ENCODE measurements at regions not wholly inside any gene's neighbourhood (a gene's known extent, or its start where the extent isn't known, plus 50 kb on each side); places are given as distances from the start of the nearest gene placed in this dataset.
"Not testable (repeated sequence)": the region's sequence is repeated elsewhere in the genome, so short reads cannot be mapped to it uniquely, and the experiment has no call there.

DNA sequence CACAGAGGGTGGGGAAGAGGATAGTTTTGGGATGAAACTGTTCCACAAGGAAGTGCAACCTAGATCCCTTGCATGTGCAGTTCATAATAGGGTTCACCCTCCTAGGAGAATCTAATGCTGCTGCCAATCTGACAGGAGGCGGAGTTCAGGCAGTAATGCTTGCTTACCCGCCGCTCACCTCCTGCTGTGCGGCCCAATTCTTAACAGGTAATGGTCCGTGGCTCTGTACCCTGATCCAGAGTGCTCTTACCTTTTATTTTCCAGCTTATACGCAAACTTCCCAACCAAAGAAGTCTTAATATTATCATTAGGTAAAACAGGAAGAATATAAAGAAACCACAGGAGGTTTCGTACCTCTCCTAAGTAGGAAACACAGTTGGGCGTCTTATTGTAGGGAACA is 82.7 kb upstream of the CD302 start:
- DNase-seq: no peak

DNA sequence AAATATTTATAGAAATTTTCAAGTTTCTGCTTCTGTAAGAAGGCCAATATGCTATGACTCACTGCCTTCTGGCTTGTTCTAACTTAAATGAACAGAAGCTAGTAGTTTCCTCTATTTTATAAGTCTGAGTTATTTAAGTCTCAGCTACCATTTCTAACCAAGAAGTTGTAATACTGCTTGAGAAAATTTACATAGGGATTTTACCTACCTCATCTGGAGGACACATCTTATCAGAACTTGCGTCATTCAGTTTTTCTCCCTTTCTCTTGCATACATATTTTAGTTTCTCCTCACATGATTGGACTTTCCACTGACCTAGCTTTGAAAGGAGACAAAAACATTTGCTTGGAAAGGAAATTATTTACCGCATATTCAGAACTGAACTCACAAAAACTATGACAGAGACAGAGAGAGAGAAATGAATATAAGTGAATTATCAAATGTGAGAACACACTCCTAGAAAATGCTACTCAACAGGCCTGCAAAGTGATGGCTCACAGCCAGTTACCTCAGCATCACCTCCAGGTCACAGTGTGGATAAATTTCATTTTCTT is 81.1 kb upstream of the CD302 start:
- no peak for DNase-seq

GRCh38 chr2:159875083-159875482 is 77.1 kb upstream of the CD302 start:
- no peak for DNase-seq

- DNase-seq: no peak
These were observed 75.2 kb upstream of the CD302 start for GRCh38 chr2:159873258-159873657.

- DNase-seq: no peak
These were observed 74.3 kb upstream of the CD302 start for GRCh38 chr2:159872353-159872752.

DNA sequence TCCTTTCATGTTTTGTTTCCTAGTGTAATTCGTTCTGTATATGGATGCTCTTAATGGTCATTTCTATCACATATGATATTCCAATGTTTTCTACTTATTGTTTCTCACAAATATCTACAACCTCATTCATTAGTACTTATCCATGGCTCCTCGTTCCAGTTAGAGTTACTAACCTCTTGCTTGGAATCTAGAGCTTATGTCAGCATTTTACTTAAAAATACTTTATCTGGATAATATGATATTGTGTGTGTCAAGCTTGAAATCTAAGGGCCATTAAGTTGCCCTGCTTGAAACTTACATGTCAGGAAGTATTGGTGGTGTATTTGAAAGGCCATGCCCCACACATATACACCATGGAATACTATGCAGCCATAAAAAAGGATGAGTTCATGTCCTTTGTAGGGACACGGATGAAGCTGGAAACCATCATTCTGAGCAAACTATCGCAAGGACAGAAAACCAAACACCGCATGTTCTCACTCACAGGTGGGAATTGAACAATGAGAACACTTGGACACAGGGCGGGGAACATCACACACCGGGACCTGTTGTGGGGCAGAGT is 70.7 kb upstream of the CD302 start:
- DNase-seq: not testable (repeated sequence)

DNA sequence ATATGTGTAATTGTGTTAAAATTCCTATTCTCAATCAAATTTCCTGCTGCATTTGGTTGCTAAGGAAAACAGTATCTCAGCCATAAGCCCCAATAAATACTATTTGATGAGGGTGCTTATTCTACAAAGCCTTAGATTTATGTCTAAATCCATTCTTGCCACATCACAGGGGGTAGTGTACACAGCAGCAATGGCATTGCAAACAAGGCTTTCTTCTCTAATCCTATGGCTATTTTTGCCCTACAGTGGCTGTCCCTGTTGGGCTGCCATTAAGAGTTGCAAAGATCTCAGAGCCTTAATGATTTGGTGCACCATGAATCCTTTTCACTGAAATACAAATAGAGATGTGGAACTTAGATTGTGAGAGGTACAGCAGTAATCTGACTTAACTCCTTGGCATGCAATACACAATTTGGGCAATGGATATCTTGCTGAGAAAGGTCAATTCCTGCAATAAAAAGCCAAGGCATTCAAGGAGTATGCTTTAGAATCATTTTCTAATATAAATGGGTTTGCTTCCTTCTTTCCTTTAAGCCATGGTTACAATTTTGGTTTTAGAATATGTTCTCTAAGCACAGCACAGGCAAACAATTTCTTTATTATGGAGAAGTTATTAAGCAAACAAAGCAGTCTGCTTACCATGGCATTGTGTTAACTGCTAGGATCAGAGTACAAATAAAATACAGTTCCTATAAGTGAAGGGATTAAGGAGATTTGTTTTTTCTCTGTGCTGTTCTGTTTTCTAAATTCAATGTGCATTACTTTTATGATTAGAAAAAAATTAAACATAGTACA is 69.8 kb upstream of the CD302 start:
- DNase-seq: peak; percentile 81

- no peak for DNase-seq
These were observed 65.6 kb upstream of the CD302 start for GRCh38 chr2:159863526-159864160.

GRCh38 chr2:159860581-159861310 is 62.7 kb upstream of the CD302 start:
- DNase-seq: no peak

DNA sequence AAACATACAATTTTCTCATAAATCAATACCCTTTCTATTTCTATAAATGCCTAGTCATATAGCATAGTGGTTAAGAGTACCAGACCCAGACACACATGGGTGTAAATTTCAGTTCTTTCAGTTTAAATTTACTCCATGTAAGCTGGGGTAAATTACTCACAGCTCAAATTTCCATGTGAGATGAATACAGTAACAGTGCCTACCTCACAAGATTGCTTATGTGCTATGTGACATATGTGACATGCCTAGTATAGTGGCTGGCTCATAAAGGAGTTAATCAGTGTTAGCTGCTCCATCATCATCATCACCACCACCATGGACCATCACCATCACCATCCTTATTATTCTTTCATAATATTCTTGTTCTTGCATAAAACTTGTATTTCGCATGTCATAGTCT is 61.6 kb upstream of the CD302 start:
- DNase-seq: no peak

DNA sequence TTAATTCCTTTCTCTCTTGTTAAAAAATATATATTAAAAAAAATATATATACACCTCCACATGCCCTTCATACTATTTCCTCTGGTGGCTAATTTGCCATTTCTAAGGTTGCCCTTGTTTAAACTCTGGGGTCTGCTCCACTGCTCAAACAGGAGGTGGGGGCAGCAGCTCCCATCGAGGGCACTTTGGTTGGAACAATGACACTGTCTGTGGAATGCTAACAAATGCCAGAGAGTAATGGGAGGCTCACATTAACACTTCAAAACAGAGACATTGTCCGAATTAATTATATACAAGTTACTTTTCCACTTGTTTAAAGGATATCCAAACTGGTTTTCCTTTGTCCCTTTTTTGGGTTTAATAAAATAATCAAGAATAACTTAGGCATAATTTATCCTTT is 58.8 kb upstream of the CD302 start:
- no peak for DNase-seq

- DNase-seq: no peak
These were observed 57.6 kb upstream of the CD302 start for GRCh38 chr2:159855557-159856061.

- DNase-seq: no peak
These were observed 57.1 kb upstream of the CD302 start for GRCh38 chr2:159855143-159855542.

- no peak for DNase-seq
These were observed 56.5 kb upstream of the CD302 start for GRCh38 chr2:159854481-159854880.

GRCh38 chr2:159853101-159853500 is 55.1 kb upstream of the CD302 start:
- no peak for DNase-seq

- DNase-seq: no peak
These were observed 53.9 kb upstream of the CD302 start for GRCh38 chr2:159851941-159852340.

- DNase-seq: no peak
These were observed 52.8 kb upstream of the CD302 start for GRCh38 chr2:159850789-159851188.

DNA sequence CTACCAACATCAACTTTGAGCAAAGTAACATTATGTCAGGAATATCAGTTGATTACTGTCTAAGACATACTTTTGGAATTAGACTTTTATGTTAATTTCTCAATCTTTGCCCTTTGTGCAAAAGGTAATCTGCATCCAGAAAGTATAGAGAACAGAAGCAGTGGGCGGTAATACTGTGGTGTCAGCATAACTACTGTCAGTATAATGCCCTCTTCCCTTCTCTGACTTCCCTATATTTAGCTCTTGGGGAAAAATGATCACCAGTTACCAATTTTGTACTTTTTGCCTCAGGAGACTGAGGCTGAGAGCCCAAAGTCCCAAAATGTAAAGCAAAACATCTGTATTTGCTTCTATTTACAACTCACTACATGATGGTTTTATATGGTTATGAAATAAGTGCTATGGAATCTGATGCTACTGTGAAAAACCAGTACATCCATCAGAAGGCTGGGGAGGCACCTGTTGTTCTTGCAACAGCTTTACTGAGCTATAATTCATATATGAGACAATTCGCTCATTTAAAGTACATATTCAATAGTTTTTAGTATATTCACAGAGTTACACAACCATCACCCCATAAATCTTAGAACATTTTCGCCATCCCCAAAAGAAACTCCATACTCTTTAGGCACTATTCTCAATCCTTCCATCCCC is 51.3 kb upstream of the CD302 start:
- DNase-seq: no peak
